ENCODE measurements at regions not wholly inside any gene's neighbourhood (a gene's known extent, or its start where the extent isn't known, plus 50 kb on each side); places are given as distances from the start of the nearest gene placed in this dataset.
A peak's percentile ranks its signal among the peaks of the same experiment; 100 is the strongest.

DNA sequence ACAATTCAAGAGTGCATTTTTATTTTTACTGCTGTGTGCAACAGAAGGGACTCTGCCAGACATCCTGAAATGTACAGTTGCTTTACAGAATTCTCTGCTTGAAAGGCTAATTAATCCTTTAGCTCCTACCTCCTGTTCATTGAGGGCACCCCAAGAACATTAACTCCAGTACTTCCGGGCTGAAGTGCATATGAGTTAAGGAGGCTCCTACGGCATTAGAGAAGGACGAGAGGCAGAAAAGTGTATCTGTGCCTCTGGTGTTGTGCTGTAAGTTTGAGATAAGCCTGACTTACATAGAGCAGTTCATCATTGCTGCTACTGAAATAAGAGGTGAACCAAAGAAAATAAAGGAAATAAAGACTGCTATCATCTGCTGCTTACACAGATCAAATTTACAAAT is 609.3 kb upstream of the ADGRB3 start (continued):
- TF ChIP-seq EP300 (IDR thresholded peaks at IDR 0.05; ENCODE audit: low read length) (peak; percentile 62; the same call in 1 of the 2 replicates), NFRKB (IDR thresholded peaks at IDR 0.05; ENCODE audit: low read depth) (peak; percentile 63; the same call in 1 of the 2 replicates), SMARCE1 (IDR thresholded peaks at IDR 0.05) (peak; percentile 59; the same call in 1 of the 2 replicates), LCOR (CRISPR knock-in tag; IDR thresholded peaks at IDR 0.05) (no peak), ADNP (tag; IDR thresholded peaks at IDR 0.05) (no peak), ETV5 (CRISPR knock-in tag; IDR thresholded peaks at IDR 0.05; ENCODE audit: low read depth) (peak; percentile 71; the same call in 1 of the 2 replicates), TCF3 (CRISPR knock-in tag; IDR thresholded peaks at IDR 0.05) (peak; percentile 86), GATA2 (CRISPR knock-in tag; IDR thresholded peaks at IDR 0.05) (peak; percentile 67), STAT5A (IDR thresholded peaks at IDR 0.05; ENCODE audit: borderline replicate concordance, low read length) (peak; percentile 62), ZNF766 (CRISPR knock-in tag; conservative IDR thresholded peaks at IDR 0.05) (0 out of 2 replicates have a peak, but pooled peaks have one; percentile 32), PCBP2 (IDR thresholded peaks at IDR 0.05; ENCODE audit: low read depth, low read length, poor library complexity, severe bottlenecking) (no peak), CREM (IDR thresholded peaks at IDR 0.05; ENCODE audit: low read depth) (peak; percentile 79), CBX3 (IDR thresholded peaks at IDR 0.05; ENCODE audit: borderline replicate concordance in 1 of 2, low read length in 2 of 2) (peak in 1 of 2 experiments; percentile 71; a peak in 1 of 3 replicates), NR2C1 (IDR thresholded peaks at IDR 0.05) (peak; percentile 86), NR2C1 (tag; IDR thresholded peaks at IDR 0.05) (peak; percentile 85), GTF2F1 (IDR thresholded peaks at IDR 0.05; ENCODE audit: low read depth, low read length) (no peak), TRIM24 (IDR thresholded peaks at IDR 0.05) (peak; percentile 40 to 66; a peak in 2 of 4 replicates), RCOR1 (IDR thresholded peaks at IDR 0.05; ENCODE audit: borderline replicate concordance in 1 of 2, low read depth in 2 of 2, low read length in 2 of 2) (peak in 1 of 2 experiments; percentile 62; a peak in 2 of 4 replicates), RBFOX2 (IDR thresholded peaks at IDR 0.05; ENCODE audit: low read depth, low read length) (no peak), SMARCA5 (IDR thresholded peaks at IDR 0.05) (0 out of 2 replicates have a peak, but pooled peaks have one; percentile 28), ZKSCAN3 (CRISPR knock-in tag; IDR thresholded peaks at IDR 0.05) (no peak), NR2C2 (CRISPR knock-in tag; IDR thresholded peaks at IDR 0.05) (no peak), NR2C2 (tag; IDR thresholded peaks at IDR 0.05) (peak; percentile 78), MTA2 (IDR thresholded peaks at IDR 0.05; ENCODE audit: low read depth) (peak; percentile 60; the same call in 1 of the 2 replicates), SMARCA4 (IDR thresholded peaks at IDR 0.05) (peak; percentile 63), DACH1 (IDR thresholded peaks at IDR 0.05; ENCODE audit: partially characterized antibody) (no peak)
- TF ChIP-seq, protein P1, sequence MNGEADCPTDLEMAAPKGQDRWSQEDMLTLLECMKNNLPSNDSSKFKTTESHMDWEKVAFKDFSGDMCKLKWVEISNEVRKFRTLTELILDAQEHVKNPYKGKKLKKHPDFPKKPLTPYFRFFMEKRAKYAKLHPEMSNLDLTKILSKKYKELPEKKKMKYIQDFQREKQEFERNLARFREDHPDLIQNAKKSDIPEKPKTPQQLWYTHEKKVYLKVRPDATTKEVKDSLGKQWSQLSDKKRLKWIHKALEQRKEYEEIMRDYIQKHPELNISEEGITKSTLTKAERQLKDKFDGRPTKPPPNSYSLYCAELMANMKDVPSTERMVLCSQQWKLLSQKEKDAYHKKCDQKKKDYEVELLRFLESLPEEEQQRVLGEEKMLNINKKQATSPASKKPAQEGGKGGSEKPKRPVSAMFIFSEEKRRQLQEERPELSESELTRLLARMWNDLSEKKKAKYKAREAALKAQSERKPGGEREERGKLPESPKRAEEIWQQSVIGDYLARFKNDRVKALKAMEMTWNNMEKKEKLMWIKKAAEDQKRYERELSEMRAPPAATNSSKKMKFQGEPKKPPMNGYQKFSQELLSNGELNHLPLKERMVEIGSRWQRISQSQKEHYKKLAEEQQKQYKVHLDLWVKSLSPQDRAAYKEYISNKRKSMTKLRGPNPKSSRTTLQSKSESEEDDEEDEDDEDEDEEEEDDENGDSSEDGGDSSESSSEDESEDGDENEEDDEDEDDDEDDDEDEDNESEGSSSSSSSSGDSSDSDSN (IDR thresholded peaks at IDR 0.05; ENCODE audit: borderline replicate concordance in 1 of 2, low read depth in 2 of 2, low read length in 2 of 2): no peak
- TF ChIP-seq, protein P2, sequence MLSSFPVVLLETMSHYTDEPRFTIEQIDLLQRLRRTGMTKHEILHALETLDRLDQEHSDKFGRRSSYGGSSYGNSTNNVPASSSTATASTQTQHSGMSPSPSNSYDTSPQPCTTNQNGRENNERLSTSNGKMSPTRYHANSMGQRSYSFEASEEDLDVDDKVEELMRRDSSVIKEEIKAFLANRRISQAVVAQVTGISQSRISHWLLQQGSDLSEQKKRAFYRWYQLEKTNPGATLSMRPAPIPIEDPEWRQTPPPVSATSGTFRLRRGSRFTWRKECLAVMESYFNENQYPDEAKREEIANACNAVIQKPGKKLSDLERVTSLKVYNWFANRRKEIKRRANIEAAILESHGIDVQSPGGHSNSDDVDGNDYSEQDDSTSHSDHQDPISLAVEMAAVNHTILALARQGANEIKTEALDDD (IDR thresholded peaks at IDR 0.05): peak; percentile 17; the same call in 1 of the 2 replicates
- TF ChIP-seq, protein P3, sequence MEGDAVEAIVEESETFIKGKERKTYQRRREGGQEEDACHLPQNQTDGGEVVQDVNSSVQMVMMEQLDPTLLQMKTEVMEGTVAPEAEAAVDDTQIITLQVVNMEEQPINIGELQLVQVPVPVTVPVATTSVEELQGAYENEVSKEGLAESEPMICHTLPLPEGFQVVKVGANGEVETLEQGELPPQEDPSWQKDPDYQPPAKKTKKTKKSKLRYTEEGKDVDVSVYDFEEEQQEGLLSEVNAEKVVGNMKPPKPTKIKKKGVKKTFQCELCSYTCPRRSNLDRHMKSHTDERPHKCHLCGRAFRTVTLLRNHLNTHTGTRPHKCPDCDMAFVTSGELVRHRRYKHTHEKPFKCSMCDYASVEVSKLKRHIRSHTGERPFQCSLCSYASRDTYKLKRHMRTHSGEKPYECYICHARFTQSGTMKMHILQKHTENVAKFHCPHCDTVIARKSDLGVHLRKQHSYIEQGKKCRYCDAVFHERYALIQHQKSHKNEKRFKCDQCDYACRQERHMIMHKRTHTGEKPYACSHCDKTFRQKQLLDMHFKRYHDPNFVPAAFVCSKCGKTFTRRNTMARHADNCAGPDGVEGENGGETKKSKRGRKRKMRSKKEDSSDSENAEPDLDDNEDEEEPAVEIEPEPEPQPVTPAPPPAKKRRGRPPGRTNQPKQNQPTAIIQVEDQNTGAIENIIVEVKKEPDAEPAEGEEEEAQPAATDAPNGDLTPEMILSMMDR (IDR thresholded peaks at IDR 0.05 in 2 of 3, conservative IDR thresholded peaks at IDR 0.05 in 1 of 3; ENCODE audit: insufficient read depth in 2 of 3, low read depth in 1 of 3, low read length in 3 of 3): no peak

Data from K562 (cell line).